H9 (cell line): ENCODE measurements at regions not wholly inside any gene's neighbourhood (a gene's known extent, or its start where the extent isn't known, plus 50 kb on each side); places are given as distances from the start of the nearest gene placed in this dataset.

Experiments
- DNase-seq: peaks from one replicate; pipeline ENCODE4 v3.0.0-alpha.2; 2017
- H2AFZ ChIP-seq: one replicate; pipeline ENCODE4 v1.6.1; 2013; ENCODE audit warnings: mild to moderate bottlenecking, low read length, control low read depth, moderate library complexity
- H2AK5ac ChIP-seq: 2 replicates; pipeline ENCODE4 v1.6.1; 2013; ENCODE audit warnings: low read length, control low read depth, mixed read lengths; ENCODE audit not compliant: insufficient read length
- H2BK120ac ChIP-seq: one replicate; pipeline ENCODE4 v1.6.1; 2013; ENCODE audit warnings: low read depth, mild to moderate bottlenecking, low read length, control low read depth, inconsistent platforms; ENCODE audit not compliant: poor library complexity, severe bottlenecking
- H2BK12ac ChIP-seq: 2 replicates; pipeline ENCODE4 v1.6.1; 2013; ENCODE audit warnings: low read length, control low read depth, mixed read lengths, low read depth; ENCODE audit not compliant: insufficient read length
- H2BK15ac ChIP-seq: 2 replicates; pipeline ENCODE4 v1.6.1; 2013; ENCODE audit warnings: low read depth, low read length, control low read depth
- H2BK20ac ChIP-seq: one replicate; pipeline ENCODE4 v1.6.1; 2013; ENCODE audit warnings: low read depth, mild to moderate bottlenecking, low read length, control low read depth, inconsistent platforms; ENCODE audit not compliant: poor library complexity, severe bottlenecking
- H2BK5ac ChIP-seq: 2 replicates; pipeline ENCODE4 v1.6.1; 2013; ENCODE audit warnings: low read length, control low read depth, mixed read lengths; ENCODE audit not compliant: insufficient read length
- H3K14ac ChIP-seq: 2 replicates; pipeline ENCODE4 v1.6.1; 2013; ENCODE audit warnings: low read length, control low read depth; ENCODE audit not compliant: insufficient read depth
- H3K18ac ChIP-seq: 2 replicates; pipeline ENCODE4 v1.6.1; 2013; ENCODE audit warnings: low read depth, mild to moderate bottlenecking, mixed read lengths, low read length, control low read depth; ENCODE audit not compliant: insufficient read length
- H3K23ac ChIP-seq: 2 replicates; pipeline ENCODE4 v1.6.1; 2013; ENCODE audit warnings: low read length, control low read depth, mixed read lengths, low read depth; ENCODE audit not compliant: insufficient read length
- H3K23me2 ChIP-seq: 2 replicates; pipeline ENCODE4 v1.6.1; 2013; ENCODE audit warnings: low read depth, mild to moderate bottlenecking, mixed read lengths, low read length, control low read depth; ENCODE audit not compliant: insufficient read length, poor library complexity, severe bottlenecking
- H3K27ac ChIP-seq: 2 replicates; pipeline ENCODE4 v1.5.1; 2013; ENCODE audit warnings: low read length, control low read depth, mixed read lengths, low read depth; ENCODE audit not compliant: insufficient read length
- H3K27me3 ChIP-seq: 2 replicates; pipeline ENCODE4 v1.6.1; 2013; ENCODE audit warnings: low read length, control low read depth, inconsistent platforms; ENCODE audit not compliant: insufficient read depth
- H3K4ac ChIP-seq: 2 replicates; pipeline ENCODE4 v1.6.1; 2013; ENCODE audit warnings: low read depth, mild to moderate bottlenecking, control low read depth, inconsistent platforms, low read length, moderate library complexity
- H3K4me1 ChIP-seq: 2 replicates; pipeline ENCODE4 v1.6.1; 2013; ENCODE audit warnings: low read length, control low read depth, inconsistent platforms; ENCODE audit not compliant: insufficient read depth
- H3K4me2 ChIP-seq: 2 replicates; pipeline ENCODE4 v1.6.1; 2013; ENCODE audit warnings: low read length, control low read depth, mixed read lengths; ENCODE audit not compliant: insufficient read length, insufficient read depth
- H3K56ac ChIP-seq: 2 replicates; pipeline ENCODE4 v1.6.1; 2013; ENCODE audit warnings: low read depth, mild to moderate bottlenecking, mixed read lengths, low read length, control low read depth; ENCODE audit not compliant: insufficient read length
- H3K79me1 ChIP-seq: 2 replicates; pipeline ENCODE4 v1.6.1; 2013; ENCODE audit warnings: low read depth, mild to moderate bottlenecking, moderate library complexity, low read length, control low read depth, inconsistent platforms; ENCODE audit not compliant: insufficient read depth, poor library complexity, severe bottlenecking
- H3K79me2 ChIP-seq: 2 replicates; pipeline ENCODE4 v1.6.1; 2013; ENCODE audit warnings: low read length, control low read depth, inconsistent platforms; ENCODE audit not compliant: insufficient read depth
- H3K9ac ChIP-seq: 2 replicates; pipeline ENCODE4 v1.6.1; 2013; ENCODE audit warnings: low read length, control low read depth, mixed read lengths; ENCODE audit not compliant: insufficient read length; ENCODE audit errors: extremely low read depth
- H3K9me3 ChIP-seq: one replicate; pipeline ENCODE4 v1.6.1; 2013; ENCODE audit warnings: low read depth, low read length, inconsistent platforms; ENCODE audit not compliant: control insufficient read depth
- H3T11ph ChIP-seq: one replicate; pipeline ENCODE4 v1.6.1; 2013; ENCODE audit warnings: mild to moderate bottlenecking, low read length, control low read depth, inconsistent platforms
- H4K20me1 ChIP-seq: one replicate; pipeline ENCODE4 v1.6.1; 2013; ENCODE audit not compliant: control insufficient read depth, insufficient read length, insufficient read depth
- H4K5ac ChIP-seq: 2 replicates; pipeline ENCODE4 v1.6.1; 2013; ENCODE audit warnings: low read depth, mild to moderate bottlenecking, mixed read lengths, low read length, control low read depth; ENCODE audit not compliant: insufficient read length
- H4K8ac ChIP-seq: replicated peaks from 2 replicates; pipeline ENCODE4 v1.6.1; 2013; ENCODE audit warnings: low read length, control low read depth, mixed read lengths, low read depth; ENCODE audit not compliant: insufficient read length
- H4K91ac ChIP-seq: 2 replicates; pipeline ENCODE4 v1.6.1; 2013; ENCODE audit warnings: low read depth, mild to moderate bottlenecking, moderate library complexity, mixed read lengths, low read length, control low read depth; ENCODE audit not compliant: insufficient read length
- H3K27ac Mint-ChIP-seq, 3 experiments: 2 replicates in 2 of 3; 3 replicates in 1 of 3; pipeline ENCODE4 v1.8.0; 2020 to 2021; ENCODE audit warnings: mixed read lengths in 3 of 3, mild to moderate bottlenecking in 1 of 3, moderate library complexity in 1 of 3
- H3K27me3 Mint-ChIP-seq: 2 replicates; pipeline ENCODE4 v1.8.0; 2021; ENCODE audit warnings: low read depth, mild to moderate bottlenecking, moderate library complexity, mixed read lengths
- H3K36me3 Mint-ChIP-seq, 3 experiments: 2 replicates in 2 of 3; 3 replicates in 1 of 3; pipeline ENCODE4 v1.8.0; 2020 to 2021; ENCODE audit warnings: low read depth in 3 of 3, mixed read lengths in 3 of 3; ENCODE audit not compliant: insufficient read depth in 1 of 3
- H3K4me1 Mint-ChIP-seq, 2 experiments: 2 replicates each; pipeline ENCODE4 v1.8.0; 2020; ENCODE audit warnings: mixed read lengths in 2 of 2
- H3K4me3 Mint-ChIP-seq, 2 experiments: 2 replicates in 1 of 2; 3 replicates in 1 of 2; pipeline ENCODE4 v1.8.0; 2020 to 2021; ENCODE audit warnings: mild to moderate bottlenecking in 2 of 2, mixed read lengths in 2 of 2, moderate library complexity in 1 of 2
- H3K9me3 Mint-ChIP-seq, 2 experiments: 2 replicates in 1 of 2; 3 replicates in 1 of 2; pipeline ENCODE4 v1.8.0; 2020; ENCODE audit warnings: mild to moderate bottlenecking in 2 of 2, mixed read lengths in 2 of 2, moderate library complexity in 1 of 2
- WGBS: extraction: QIAGEN DNeasy Blood & Tissue Kit; methylation state at CpG from one replicate; pipeline ENCODE4 v1.1.7; 2013; ENCODE audit warnings: missing lambda C conversion rate, low lambda C conversion rate, mixed read lengths; ENCODE audit not compliant: insufficient read length; ENCODE audit errors: extremely low coverage; 5-methylcytosine and 5-hydroxymethylcytosine counted together
- TF ChIP-seq, protein P1 (sequence below): fragments of 200-600 bp; sonication (generic); conservative IDR thresholded peaks from 3 replicates; pipeline ENCODE4 v1.8.0; 2021; ENCODE audit warnings: antibody characterized with exemption, mild to moderate bottlenecking

DNA sequence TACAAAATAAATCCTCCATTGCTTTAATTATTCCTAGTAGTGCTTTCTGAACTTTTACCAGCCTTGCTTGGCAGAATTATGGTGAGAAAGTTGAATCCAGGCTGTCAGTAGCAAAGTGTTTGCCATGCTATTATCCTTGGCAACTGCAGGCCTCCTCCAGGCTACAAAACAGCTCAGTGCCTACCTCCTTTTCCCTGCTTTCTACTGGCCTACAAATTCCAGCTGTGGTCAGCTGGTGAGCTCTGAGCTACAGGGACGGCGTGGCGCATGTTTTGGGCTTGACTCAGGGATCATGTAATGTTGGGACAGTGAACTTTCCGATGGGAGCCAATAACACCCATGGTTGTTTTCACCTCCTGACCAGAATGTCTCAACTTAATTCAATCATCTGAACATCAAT is 456.1 kb upstream of the ADAMTS5 start:
- TF ChIP-seq, protein P1, sequence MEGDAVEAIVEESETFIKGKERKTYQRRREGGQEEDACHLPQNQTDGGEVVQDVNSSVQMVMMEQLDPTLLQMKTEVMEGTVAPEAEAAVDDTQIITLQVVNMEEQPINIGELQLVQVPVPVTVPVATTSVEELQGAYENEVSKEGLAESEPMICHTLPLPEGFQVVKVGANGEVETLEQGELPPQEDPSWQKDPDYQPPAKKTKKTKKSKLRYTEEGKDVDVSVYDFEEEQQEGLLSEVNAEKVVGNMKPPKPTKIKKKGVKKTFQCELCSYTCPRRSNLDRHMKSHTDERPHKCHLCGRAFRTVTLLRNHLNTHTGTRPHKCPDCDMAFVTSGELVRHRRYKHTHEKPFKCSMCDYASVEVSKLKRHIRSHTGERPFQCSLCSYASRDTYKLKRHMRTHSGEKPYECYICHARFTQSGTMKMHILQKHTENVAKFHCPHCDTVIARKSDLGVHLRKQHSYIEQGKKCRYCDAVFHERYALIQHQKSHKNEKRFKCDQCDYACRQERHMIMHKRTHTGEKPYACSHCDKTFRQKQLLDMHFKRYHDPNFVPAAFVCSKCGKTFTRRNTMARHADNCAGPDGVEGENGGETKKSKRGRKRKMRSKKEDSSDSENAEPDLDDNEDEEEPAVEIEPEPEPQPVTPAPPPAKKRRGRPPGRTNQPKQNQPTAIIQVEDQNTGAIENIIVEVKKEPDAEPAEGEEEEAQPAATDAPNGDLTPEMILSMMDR, result no peak
- Histone ChIP-seq H3K4me2 (no peak overlapping the region), H3K23ac (no peak overlapping the region), H3K56ac (no peak overlapping the region), H3K9ac (no peak overlapping the region), H4K91ac (no peak overlapping the region), H3K79me1 (no peaks in the 10 kb centered on the region), H2BK12ac (no peak overlapping the region), H3K14ac (no peak overlapping the region), H3K27ac (no peak overlapping the region), H4K8ac (no peak overlapping the region), H3K23me2 (no peaks in the 10 kb centered on the region), H3K9me3 (no peaks in the 10 kb centered on the region), H4K20me1 (no peaks in the 10 kb centered on the region), H2BK120ac (no peak overlapping the region), H2AFZ (no peak overlapping the region), H3K4me1 (peaks cover 12% of the 10 kb centered on the region; the same call in 1 of the 2 replicates), H3T11ph (no peak overlapping the region), H3K79me2 (no peaks in the 10 kb centered on the region), H2BK15ac (no peak overlapping the region), H4K5ac (no peak overlapping the region), H3K27me3 (no peaks in the 10 kb centered on the region), H2BK20ac (no peak overlapping the region), H3K4ac (no peak overlapping the region), H2BK5ac (no peak overlapping the region), H2AK5ac (no peak overlapping the region), H3K18ac (no peak overlapping the region)
- Mint-ChIP-seq H3K27me3 (no peaks in the 10 kb centered on the region), H3K4me1 (peaks cover 26 to 28% of the 10 kb centered on the region in 2 experiments), H3K9me3 (peaks cover 0 to 3% of the 10 kb centered on the region in 2 experiments; a peak in 1 of 5 replicates), H3K27ac (peak overlapping the region in 2 of 3 experiments; percentile 65 to 70; a peak in 3 of 7 replicates), H3K36me3 (peaks cover 0 to 2% (median under 1%) of the 10 kb centered on the region in 3 experiments; a peak in 1 of 7 replicates), H3K4me3 (no peak overlapping the region; a peak in 1 of 5 replicates)
- no peak for DNase-seq
- no CpG with 5 or more reads among the region's 4 CpGs for WGBS
